PFSK-1 (cell line): ENCODE measurements at regions not wholly inside any gene's neighbourhood (a gene's known extent, or its start where the extent isn't known, plus 50 kb on each side); places are given as distances from the start of the nearest gene placed in this dataset.

Experiments
- POLR2AphosphoS5 ChIP-seq: IDR thresholded peaks from 2 replicates; pipeline ENCODE4 v1.6.1; 2012; ENCODE audit warnings: low read depth, mild to moderate bottlenecking, control low read depth, low read length, moderate library complexity
- TAF1 ChIP-seq: IDR thresholded peaks from 2 replicates; pipeline ENCODE4 v1.6.1; 2012; ENCODE audit warnings: low read length, control low read depth, borderline replicate concordance; ENCODE audit not compliant: insufficient read depth

GRCh38 chr1:221514806-221515205 lies 227.1 kb downstream of the DUSP10 start:
- no peak for TF ChIP-seq POLR2AphosphoS5
- no peak for TF ChIP-seq TAF1
